HEK293T (cell line): ENCODE measurements at regions not wholly inside any gene's neighbourhood (a gene's known extent, or its start where the extent isn't known, plus 50 kb on each side); places are given as distances from the start of the nearest gene placed in this dataset.

Source experiments
- FOXM1 ChIP-seq: fragments of 450-650 bp; IDR thresholded peaks from 2 replicates; pipeline ENCODE4 v1.6.1; 2017; ENCODE audit warnings: mild to moderate bottlenecking, borderline replicate concordance
- HDGF ChIP-seq: fragments of 450-650 bp; IDR thresholded peaks from 2 replicates; pipeline ENCODE4 v1.6.1; 2017; ENCODE audit warnings: antibody characterized with exemption, borderline replicate concordance

- no peak for TF ChIP-seq HDGF
- TF ChIP-seq FOXM1, result no peak
Observed at GRCh38 chr16:61544165-61544564, 492.1 kb downstream of the CDH8 start.
